Fibroblast of lung (primary cell): ENCODE measurements at regions not wholly inside any gene's neighbourhood (a gene's known extent, or its start where the extent isn't known, plus 50 kb on each side); places are given as distances from the start of the nearest gene placed in this dataset.
"Not testable (repeated sequence)": the region's sequence is repeated elsewhere in the genome, so short reads cannot be mapped to it uniquely, and the experiment has no call there.

Source experiments
- EZH2 ChIP-seq: IDR thresholded peaks from 2 replicates; pipeline ENCODE4 v1.5.1; 2012; ENCODE audit warnings: low read length, control low read depth, mild to moderate bottlenecking; ENCODE audit errors: missing control alignments
- TF ChIP-seq, protein P1 (sequence below), 2 donors: IDR thresholded peaks in 1 of 2; conservative IDR thresholded peaks in 1 of 2; 1 replicate in 1 of 2; 2 replicates in 1 of 2; pipeline ENCODE4 v1.5.1; 2011 to 2012; ENCODE audit warnings: low read length in 2 of 2, control low read depth in 1 of 2, inconsistent platforms in 1 of 2, low read depth in 1 of 2, mild to moderate bottlenecking in 1 of 2

DNA sequence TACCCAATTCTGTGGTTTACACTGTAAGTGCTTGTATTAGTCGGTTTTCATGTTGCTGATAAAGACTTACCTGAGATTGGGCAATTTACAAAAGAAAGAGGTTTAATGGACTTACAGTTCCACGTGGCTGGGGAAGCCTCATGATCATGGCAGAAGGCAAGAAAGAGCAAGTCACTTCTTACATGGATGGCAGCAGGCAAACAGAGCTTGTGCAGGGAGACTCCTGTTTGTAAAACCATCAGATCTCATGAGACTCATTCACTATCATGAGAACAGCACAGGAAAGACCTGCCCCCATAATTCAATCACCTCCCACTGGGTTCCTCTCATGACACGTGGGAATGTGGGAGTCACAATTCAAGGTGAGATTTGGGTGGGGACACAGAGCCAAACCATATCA, 119.3 kb downstream of the BASP1 start:
- TF ChIP-seq, protein P1, sequence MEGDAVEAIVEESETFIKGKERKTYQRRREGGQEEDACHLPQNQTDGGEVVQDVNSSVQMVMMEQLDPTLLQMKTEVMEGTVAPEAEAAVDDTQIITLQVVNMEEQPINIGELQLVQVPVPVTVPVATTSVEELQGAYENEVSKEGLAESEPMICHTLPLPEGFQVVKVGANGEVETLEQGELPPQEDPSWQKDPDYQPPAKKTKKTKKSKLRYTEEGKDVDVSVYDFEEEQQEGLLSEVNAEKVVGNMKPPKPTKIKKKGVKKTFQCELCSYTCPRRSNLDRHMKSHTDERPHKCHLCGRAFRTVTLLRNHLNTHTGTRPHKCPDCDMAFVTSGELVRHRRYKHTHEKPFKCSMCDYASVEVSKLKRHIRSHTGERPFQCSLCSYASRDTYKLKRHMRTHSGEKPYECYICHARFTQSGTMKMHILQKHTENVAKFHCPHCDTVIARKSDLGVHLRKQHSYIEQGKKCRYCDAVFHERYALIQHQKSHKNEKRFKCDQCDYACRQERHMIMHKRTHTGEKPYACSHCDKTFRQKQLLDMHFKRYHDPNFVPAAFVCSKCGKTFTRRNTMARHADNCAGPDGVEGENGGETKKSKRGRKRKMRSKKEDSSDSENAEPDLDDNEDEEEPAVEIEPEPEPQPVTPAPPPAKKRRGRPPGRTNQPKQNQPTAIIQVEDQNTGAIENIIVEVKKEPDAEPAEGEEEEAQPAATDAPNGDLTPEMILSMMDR (conservative IDR thresholded peaks at IDR 0.05 in 1 of 2, IDR thresholded peaks at IDR 0.05 in 1 of 2; ENCODE audit: low read depth in 1 of 2, low read length in 2 of 2) = not testable (repeated sequence)
- not testable (repeated sequence) for TF ChIP-seq EZH2
